ENCODE measurements at regions not wholly inside any gene's neighbourhood (a gene's known extent, or its start where the extent isn't known, plus 50 kb on each side); places are given as distances from the start of the nearest gene placed in this dataset.

GRCh38 chr4:175916626-175917351, 104.7 kb upstream of the GPM6A start:
- FAIRE-seq (no peak), DNase-seq (ENCODE audit: insufficient read length) (no peak)
- TF ChIP-seq POLR2A (IDR thresholded peaks at IDR 0.05; ENCODE audit: low read depth, low read length) (no peak), POLR2AphosphoS5 (IDR thresholded peaks at IDR 0.05; ENCODE audit: low read depth, low read length) (no peak), TAF1 (IDR thresholded peaks at IDR 0.05; ENCODE audit: borderline replicate concordance, low read depth, low read length) (no peak)

GRCh38 chr4:175927121-175927520, 115.1 kb upstream of the GPM6A start:
- no peak for TF ChIP-seq TAF1 (IDR thresholded peaks at IDR 0.05; ENCODE audit: borderline replicate concordance, low read depth, low read length)
- no peak for TF ChIP-seq POLR2A (IDR thresholded peaks at IDR 0.05; ENCODE audit: low read depth, low read length)
- TF ChIP-seq POLR2AphosphoS5 (IDR thresholded peaks at IDR 0.05; ENCODE audit: low read depth, low read length), result no peak

GRCh38 chr4:175929441-175929840, 117.4 kb upstream of the GPM6A start:
- FAIRE-seq (no peak), DNase-seq (ENCODE audit: insufficient read length) (no peak)
- TF ChIP-seq POLR2AphosphoS5 (IDR thresholded peaks at IDR 0.05; ENCODE audit: low read depth, low read length) (no peak), POLR2A (IDR thresholded peaks at IDR 0.05; ENCODE audit: low read depth, low read length) (no peak), TAF1 (IDR thresholded peaks at IDR 0.05; ENCODE audit: borderline replicate concordance, low read depth, low read length) (no peak)

More at GRCh38 chr4:175927121-175927520, 115.1 kb upstream of the GPM6A start:
- DNase-seq (ENCODE audit: insufficient read length) (no peak), FAIRE-seq (no peak)

- FAIRE-seq (no peak), DNase-seq (ENCODE audit: insufficient read length) (no peak)
- TF ChIP-seq TAF1 (IDR thresholded peaks at IDR 0.05; ENCODE audit: borderline replicate concordance, low read depth, low read length) (no peak), POLR2A (IDR thresholded peaks at IDR 0.05; ENCODE audit: low read depth, low read length) (no peak), POLR2AphosphoS5 (IDR thresholded peaks at IDR 0.05; ENCODE audit: low read depth, low read length) (no peak)
These were observed 117.9 kb upstream of the GPM6A start for GRCh38 chr4:175929932-175930331.

- TF ChIP-seq POLR2A (IDR thresholded peaks at IDR 0.05; ENCODE audit: low read depth, low read length) (no peak), POLR2AphosphoS5 (IDR thresholded peaks at IDR 0.05; ENCODE audit: low read depth, low read length) (no peak), TAF1 (IDR thresholded peaks at IDR 0.05; ENCODE audit: borderline replicate concordance, low read depth, low read length) (no peak)
- DNase-seq (ENCODE audit: insufficient read length) (no peak), FAIRE-seq (no peak)
These were observed 118.4 kb upstream of the GPM6A start for GRCh38 chr4:175930471-175930870.

GRCh38 chr4:175932116-175932515, 120.1 kb upstream of the GPM6A start:
- TF ChIP-seq POLR2AphosphoS5 (IDR thresholded peaks at IDR 0.05; ENCODE audit: low read depth, low read length) (no peak), POLR2A (IDR thresholded peaks at IDR 0.05; ENCODE audit: low read depth, low read length) (no peak), TAF1 (IDR thresholded peaks at IDR 0.05; ENCODE audit: borderline replicate concordance, low read depth, low read length) (no peak)
- no peak for FAIRE-seq

GRCh38 chr4:175934506-175934905, 122.4 kb upstream of the GPM6A start:
- no peak for TF ChIP-seq TAF1 (IDR thresholded peaks at IDR 0.05; ENCODE audit: borderline replicate concordance, low read depth, low read length)
- TF ChIP-seq POLR2A (IDR thresholded peaks at IDR 0.05; ENCODE audit: low read depth, low read length), result no peak
- TF ChIP-seq POLR2AphosphoS5 (IDR thresholded peaks at IDR 0.05; ENCODE audit: low read depth, low read length), result no peak
- FAIRE-seq, result no peak
- no peak for DNase-seq (ENCODE audit: insufficient read length)

More at GRCh38 chr4:175932116-175932515, 120.1 kb upstream of the GPM6A start:
- DNase-seq (ENCODE audit: insufficient read length), result no peak

- FAIRE-seq (no peak), DNase-seq (ENCODE audit: insufficient read length) (no peak)
- TF ChIP-seq POLR2AphosphoS5 (IDR thresholded peaks at IDR 0.05; ENCODE audit: low read depth, low read length) (no peak), POLR2A (IDR thresholded peaks at IDR 0.05; ENCODE audit: low read depth, low read length) (no peak), TAF1 (IDR thresholded peaks at IDR 0.05; ENCODE audit: borderline replicate concordance, low read depth, low read length) (no peak)
These were observed 123.1 kb upstream of the GPM6A start for GRCh38 chr4:175935016-175935661.

GRCh38 chr4:175944126-175944910, 121.3 kb upstream of the WDR17 start:
- FAIRE-seq, result no peak
- DNase-seq (ENCODE audit: insufficient read length), result no peak
- TF ChIP-seq POLR2AphosphoS5 (IDR thresholded peaks at IDR 0.05; ENCODE audit: low read depth, low read length), result no peak
- TF ChIP-seq TAF1 (IDR thresholded peaks at IDR 0.05; ENCODE audit: borderline replicate concordance, low read depth, low read length), result no peak
- TF ChIP-seq POLR2A (IDR thresholded peaks at IDR 0.05; ENCODE audit: low read depth, low read length), result no peak

GRCh38 chr4:175946472-175947116, 119.0 kb upstream of the WDR17 start:
- no peak for TF ChIP-seq POLR2AphosphoS5 (IDR thresholded peaks at IDR 0.05; ENCODE audit: low read depth, low read length)
- no peak for TF ChIP-seq TAF1 (IDR thresholded peaks at IDR 0.05; ENCODE audit: borderline replicate concordance, low read depth, low read length)
- TF ChIP-seq POLR2A (IDR thresholded peaks at IDR 0.05; ENCODE audit: low read depth, low read length), result no peak
- DNase-seq (ENCODE audit: insufficient read length) (no peak), FAIRE-seq (no peak)
